Loucy (cell line): ENCODE measurements at regions not wholly inside any gene's neighbourhood (a gene's known extent, or its start where the extent isn't known, plus 50 kb on each side); places are given as distances from the start of the nearest gene placed in this dataset.

ENCODE experiments used
- H2AFZ ChIP-seq: fragments of 200-600 bp; sonication (generic); 2 replicates; pipeline ENCODE4 v1.6.0; 2016; ENCODE audit warnings: antibody characterized with exemption, mild to moderate bottlenecking, low read length, moderate library complexity
- H3F3A ChIP-seq: fragments of 200-600 bp; 2 replicates; pipeline ENCODE4 v1.6.0; 2016; ENCODE audit warnings: antibody characterized with exemption, low read depth, mild to moderate bottlenecking
- H3K27me3 ChIP-seq: fragments of 200-600 bp; sonication (generic); 2 replicates; pipeline ENCODE4 v1.6.1; 2014; ENCODE audit warnings: low read length, mild to moderate bottlenecking; ENCODE audit not compliant: insufficient read depth, poor library complexity, severe bottlenecking
- H3K36me3 ChIP-seq: fragments of 200-600 bp; sonication (generic); 2 replicates; pipeline ENCODE4 v1.6.1; 2016; ENCODE audit warnings: low read length; ENCODE audit not compliant: insufficient read depth
- H3K4me1 ChIP-seq: fragments of 200-600 bp; sonication (generic); 2 replicates; pipeline ENCODE4 v1.5.1; 2014; ENCODE audit warnings: low read length, mild to moderate bottlenecking; ENCODE audit not compliant: insufficient read depth, poor library complexity, severe bottlenecking
- H3K4me2 ChIP-seq: fragments of 200-600 bp; sonication (generic); 2 replicates; pipeline ENCODE4 v1.6.0; 2014; ENCODE audit warnings: antibody characterized with exemption, low read length, low read depth, mild to moderate bottlenecking; ENCODE audit not compliant: poor library complexity, severe bottlenecking
- H3K4me3 ChIP-seq: fragments of 200-600 bp; sonication (generic); 2 replicates; pipeline ENCODE4 v1.5.1; 2014; ENCODE audit warnings: low read length, mild to moderate bottlenecking, mixed read lengths; ENCODE audit not compliant: poor library complexity, severe bottlenecking
- H3K79me2 ChIP-seq: fragments of 200-600 bp; sonication (generic); 2 replicates; pipeline ENCODE4 v1.6.1; 2014; ENCODE audit warnings: low read length; ENCODE audit not compliant: insufficient read depth
- H3K9ac ChIP-seq: fragments of 200-600 bp; sonication (generic); 2 replicates; pipeline ENCODE4 v1.6.0; 2014; ENCODE audit warnings: mild to moderate bottlenecking, low read depth, low read length, moderate library complexity; ENCODE audit not compliant: poor library complexity, severe bottlenecking
- H3K9me2 ChIP-seq: fragments of 200-600 bp; sonication (generic); replicated peaks from 2 replicates; pipeline ENCODE4 v1.6.1; 2016; ENCODE audit warnings: low read depth, low read length, mixed read lengths
- H3K9me3 ChIP-seq: fragments of 200-600 bp; sonication (generic); 2 replicates; pipeline ENCODE4 v1.6.1; 2014; ENCODE audit warnings: mild to moderate bottlenecking, antibody characterized with exemption, low read length, low read depth; ENCODE audit not compliant: insufficient read depth
- H4K20me1 ChIP-seq: fragments of 200-600 bp; sonication (generic); 2 replicates; pipeline ENCODE4 v1.6.0; 2014; ENCODE audit warnings: antibody characterized with exemption, low read length, mild to moderate bottlenecking; ENCODE audit not compliant: insufficient read depth, poor library complexity, severe bottlenecking
- CTCF ChIP-seq: fragments of 200-600 bp; sonication (generic); conservative IDR thresholded peaks from 2 replicates; pipeline ENCODE4 v1.5.1; 2014; ENCODE audit warnings: mild to moderate bottlenecking, antibody characterized with exemption, low read length
- EZH2phosphoT487 ChIP-seq: fragments of 200-600 bp; IDR thresholded peaks from 2 replicates; pipeline ENCODE4 v1.6.1; 2018; ENCODE audit warnings: antibody characterized with exemption, mild to moderate bottlenecking, moderate library complexity, borderline replicate concordance

GRCh38 chr9:71308454-71308853, 187.0 kb upstream of the TRPM3 start:
- H3K9me3 ChIP-seq: no peaks in the 10 kb centered on the region
- TF ChIP-seq EZH2phosphoT487 (no peak), CTCF (no peak)
- H3K9ac ChIP-seq: no peak overlapping the region
- H3K79me2 ChIP-seq: no peaks in the 10 kb centered on the region
- H3K27me3 ChIP-seq: no peaks in the 10 kb centered on the region
- H3K4me3 ChIP-seq: no peak overlapping the region
- no peak overlapping the region for H2AFZ ChIP-seq
- no peak overlapping the region for H3K4me2 ChIP-seq
- no peaks in the 10 kb centered on the region for H3K36me3 ChIP-seq
- H3K9me2 ChIP-seq: no peaks in the 10 kb centered on the region
- H3K4me1 ChIP-seq: no peaks in the 10 kb centered on the region
- no peaks in the 10 kb centered on the region for H4K20me1 ChIP-seq
- H3F3A ChIP-seq: no peaks in the 10 kb centered on the region

GRCh38 chr9:71306134-71306533, 184.7 kb upstream of the TRPM3 start:
- no peak overlapping the region for H3K4me3 ChIP-seq
- no peaks in the 10 kb centered on the region for H3K27me3 ChIP-seq
- H2AFZ ChIP-seq: no peak overlapping the region
- H3K4me2 ChIP-seq: no peak overlapping the region
- no peaks in the 10 kb centered on the region for H3F3A ChIP-seq
- no peaks in the 10 kb centered on the region for H3K4me1 ChIP-seq
- H3K36me3 ChIP-seq: no peaks in the 10 kb centered on the region
- no peaks in the 10 kb centered on the region for H3K79me2 ChIP-seq
- TF ChIP-seq EZH2phosphoT487 (no peak), CTCF (no peak)
- H3K9me2 ChIP-seq: no peaks in the 10 kb centered on the region
- H3K9me3 ChIP-seq: no peaks in the 10 kb centered on the region
- no peaks in the 10 kb centered on the region for H4K20me1 ChIP-seq
- no peak overlapping the region for H3K9ac ChIP-seq

GRCh38 chr9:71303351-71303750, 181.9 kb upstream of the TRPM3 start:
- H3K27me3 ChIP-seq: no peaks in the 10 kb centered on the region
- H3K9ac ChIP-seq: no peak overlapping the region
- no peak overlapping the region for H2AFZ ChIP-seq
- no peak overlapping the region for H3K4me2 ChIP-seq
- no peaks in the 10 kb centered on the region for H3K36me3 ChIP-seq
- no peak overlapping the region for H3K4me3 ChIP-seq
- TF ChIP-seq EZH2phosphoT487: no peak
- no peak for TF ChIP-seq CTCF
- H3K9me2 ChIP-seq: no peaks in the 10 kb centered on the region
- no peaks in the 10 kb centered on the region for H3K79me2 ChIP-seq
- H3K9me3 ChIP-seq: no peaks in the 10 kb centered on the region
- no peaks in the 10 kb centered on the region for H3K4me1 ChIP-seq
- H4K20me1 ChIP-seq: no peaks in the 10 kb centered on the region
- no peaks in the 10 kb centered on the region for H3F3A ChIP-seq
